Mesenchymal stem cell (in vitro differentiated cells and primary cell): ENCODE measurements at regions not wholly inside any gene's neighbourhood (a gene's known extent, or its start where the extent isn't known, plus 50 kb on each side); places are given as distances from the start of the nearest gene placed in this dataset.

Source experiments
- DNase-seq: peaks from one replicate; pipeline ENCODE4 v3.0.0-alpha.2; 2013
- H2AFZ ChIP-seq: one replicate; pipeline ENCODE4 v1.6.1; 2013; ENCODE audit warnings: low read depth, mild to moderate bottlenecking, control low read depth, inconsistent platforms, low read length, moderate library complexity
- H2AK5ac ChIP-seq: 2 replicates; pipeline ENCODE4 v1.6.1; 2013; ENCODE audit warnings: low read length, moderate library complexity, mild to moderate bottlenecking, inconsistent platforms; ENCODE audit not compliant: severe bottlenecking
- H2BK120ac ChIP-seq: one replicate; pipeline ENCODE4 v1.6.1; 2013; ENCODE audit warnings: low read depth, mild to moderate bottlenecking, inconsistent platforms, low read length, moderate library complexity
- H2BK12ac ChIP-seq, 2 experiments: one replicate each; pipeline ENCODE4 v1.6.1; 2013; ENCODE audit warnings: inconsistent platforms in 2 of 2, low read length in 2 of 2, mild to moderate bottlenecking in 2 of 2, moderate library complexity in 2 of 2, control low read depth in 1 of 2
- H2BK15ac ChIP-seq: one replicate; pipeline ENCODE4 v1.6.1; 2013; ENCODE audit warnings: mild to moderate bottlenecking, low read depth, inconsistent platforms; ENCODE audit not compliant: poor library complexity, severe bottlenecking
- H2BK5ac ChIP-seq: 2 replicates; pipeline ENCODE4 v1.6.1; 2013; ENCODE audit warnings: low read depth, mild to moderate bottlenecking, low read length, control low read depth, inconsistent platforms; ENCODE audit not compliant: poor library complexity, severe bottlenecking
- H3K14ac ChIP-seq, 2 experiments: one replicate each; pipeline ENCODE4 v1.6.1; 2013; ENCODE audit warnings: inconsistent platforms in 2 of 2, low read length in 2 of 2, control low read depth in 1 of 2, mild to moderate bottlenecking in 1 of 2, moderate library complexity in 1 of 2
- H3K18ac ChIP-seq, 2 experiments: one replicate each; pipeline ENCODE4 v1.6.1; 2013; ENCODE audit warnings: inconsistent platforms in 2 of 2, low read length in 2 of 2, control low read depth in 1 of 2, low read depth in 1 of 2, mild to moderate bottlenecking in 1 of 2
- H3K23ac ChIP-seq, 2 experiments: one replicate each; pipeline ENCODE4 v1.6.1; 2013; ENCODE audit warnings: inconsistent platforms in 2 of 2, low read length in 2 of 2, mild to moderate bottlenecking in 2 of 2, moderate library complexity in 2 of 2, control low read depth in 1 of 2
- H3K27ac ChIP-seq: 2 replicates; pipeline ENCODE4 v1.5.1; 2013; ENCODE audit warnings: mild to moderate bottlenecking, moderate library complexity, low read length, control low read depth, inconsistent platforms; ENCODE audit not compliant: poor library complexity, severe bottlenecking
- H3K27me3 ChIP-seq, 2 experiments: 2 replicates each; pipeline versions ENCODE4 v1.6.1 to v1.7.0; 2013; ENCODE audit warnings: low read length in 2 of 2, mild to moderate bottlenecking in 2 of 2, moderate library complexity in 2 of 2, control low read depth in 1 of 2, inconsistent platforms in 1 of 2; ENCODE audit not compliant: control insufficient read depth in 1 of 2, insufficient read depth in 1 of 2
- H3K36me3 ChIP-seq, 2 experiments: 2 replicates each; pipeline versions ENCODE4 v1.6.1 to v1.7.0; 2013; ENCODE audit warnings: low read length in 2 of 2, control low read depth in 1 of 2, inconsistent platforms in 1 of 2, low read depth in 1 of 2, mild to moderate bottlenecking in 1 of 2; ENCODE audit not compliant: insufficient read depth in 2 of 2, control insufficient read depth in 1 of 2
- H3K4ac ChIP-seq, 2 experiments: one replicate each; pipeline ENCODE4 v1.6.1; 2013; ENCODE audit warnings: inconsistent platforms in 2 of 2, low read length in 2 of 2, mild to moderate bottlenecking in 2 of 2, moderate library complexity in 2 of 2, control low read depth in 1 of 2, low read depth in 1 of 2
- H3K4me1 ChIP-seq: 2 replicates; pipeline ENCODE4 v1.6.1; 2013; ENCODE audit warnings: low read depth, low read length, control low read depth; ENCODE audit not compliant: control insufficient read depth, insufficient read depth
- H3K4me2 ChIP-seq: 2 replicates; pipeline ENCODE4 v1.6.1; 2013; ENCODE audit warnings: low read length, mild to moderate bottlenecking, inconsistent platforms; ENCODE audit not compliant: poor library complexity, severe bottlenecking
- H3K4me3 ChIP-seq, 2 experiments: 2 replicates each; pipeline versions ENCODE4 v1.5.1 to v1.7.0; 2013; ENCODE audit warnings: low read length in 2 of 2, mild to moderate bottlenecking in 2 of 2, control low read depth in 1 of 2, low read depth in 1 of 2; ENCODE audit not compliant: insufficient read depth in 1 of 2
- H3K79me1 ChIP-seq: replicated peaks from 2 replicates; pipeline ENCODE4 v1.6.1; 2013; ENCODE audit warnings: mild to moderate bottlenecking, control low read depth, low read length, inconsistent platforms; ENCODE audit not compliant: poor library complexity, severe bottlenecking
- H3K9ac ChIP-seq: 2 replicates; pipeline ENCODE4 v1.7.0; 2013; ENCODE audit warnings: mild to moderate bottlenecking, low read length, moderate library complexity
- H3K9me3 ChIP-seq: 2 replicates; pipeline ENCODE4 v1.7.0; 2013; ENCODE audit warnings: mild to moderate bottlenecking, low read length; ENCODE audit not compliant: control insufficient read depth
- H4K8ac ChIP-seq: one replicate; pipeline ENCODE4 v1.6.1; 2013; ENCODE audit warnings: inconsistent platforms, mild to moderate bottlenecking, low read length, moderate library complexity
- H4K91ac ChIP-seq: one replicate; pipeline ENCODE4 v1.6.1; 2013; ENCODE audit warnings: mild to moderate bottlenecking, low read length, inconsistent platforms
- WGBS: methylation state at CpG from one replicate; pipeline ENCODE4 v1.1.7; 2013; ENCODE audit warnings: mixed read lengths; 5-methylcytosine and 5-hydroxymethylcytosine counted together

- no peak overlapping the region for H4K8ac ChIP-seq
- H3K79me1 ChIP-seq: no peaks in the 10 kb centered on the region
Measured at GRCh38 chr3:28690176-28690575, 341.6 kb upstream of the AZI2 start.

GRCh38 chr3:28698706-28699105 lies 350.1 kb upstream of the AZI2 start:
- H2BK5ac ChIP-seq: no peak overlapping the region
- DNase-seq: no peak
- H2AFZ ChIP-seq: no peak overlapping the region
- H3K36me3 ChIP-seq: no peaks in the 10 kb centered on the region
- H3K9me3 ChIP-seq: no peaks in the 10 kb centered on the region
- no peak overlapping the region for H3K14ac ChIP-seq
- no peak overlapping the region for H2AK5ac ChIP-seq
- H3K4me3 ChIP-seq: no peak overlapping the region
- H2BK120ac ChIP-seq: no peak overlapping the region
- no peak overlapping the region for H2BK15ac ChIP-seq
- no peak overlapping the region for H3K27ac ChIP-seq
- H3K79me1 ChIP-seq: no peaks in the 10 kb centered on the region
- no peak overlapping the region for H2BK12ac ChIP-seq
- 92% methylated on average over 2 of the region's 2 CpGs for WGBS
- no peak overlapping the region for H3K4me2 ChIP-seq
- no peaks in the 10 kb centered on the region for H3K27me3 ChIP-seq
- no peak overlapping the region for H3K18ac ChIP-seq
- no peak overlapping the region for H3K9ac ChIP-seq
- no peak overlapping the region for H3K4ac ChIP-seq
- no peak overlapping the region for H4K91ac ChIP-seq
- H3K4me1 ChIP-seq: no peaks in the 10 kb centered on the region
- H3K23ac ChIP-seq: no peak overlapping the region
- H4K8ac ChIP-seq: no peak overlapping the region

More at GRCh38 chr3:28690176-28690575, 341.6 kb upstream of the AZI2 start:
- Histone ChIP-seq H3K14ac (no peak overlapping the region), H2BK120ac (no peak overlapping the region), H2AK5ac (no peak overlapping the region), H3K23ac (no peak overlapping the region), H3K36me3 (no peaks in the 10 kb centered on the region), H2BK5ac (no peak overlapping the region), H3K4me1 (no peaks in the 10 kb centered on the region), H3K27me3 (no peaks in the 10 kb centered on the region), H3K18ac (no peak overlapping the region), H3K9me3 (no peaks in the 10 kb centered on the region), H3K4ac (no peak overlapping the region), H4K91ac (no peak overlapping the region), H2BK15ac (no peak overlapping the region), H3K9ac (no peak overlapping the region), H3K27ac (no peak overlapping the region), H2AFZ (no peak overlapping the region), H3K4me2 (no peak overlapping the region), H2BK12ac (no peak overlapping the region), H3K4me3 (no peak overlapping the region)
- WGBS: no CpG with 5 or more reads among the region's 2 CpGs
- DNase-seq: peak; percentile 3

GRCh38 chr3:28699283-28699682 lies 350.7 kb upstream of the AZI2 start:
- H3K23ac ChIP-seq: no peak overlapping the region
- no peaks in the 10 kb centered on the region for H3K4me1 ChIP-seq
- no peak overlapping the region for H3K4me2 ChIP-seq
- WGBS: 95% methylated on average over 1 of the region's 2 CpGs
- no peak overlapping the region for H4K91ac ChIP-seq
- H3K18ac ChIP-seq: no peak overlapping the region
- no peaks in the 10 kb centered on the region for H3K79me1 ChIP-seq
- H2AK5ac ChIP-seq: no peak overlapping the region
- no peak for DNase-seq
- H2BK5ac ChIP-seq: no peak overlapping the region
- H4K8ac ChIP-seq: no peak overlapping the region
- no peaks in the 10 kb centered on the region for H3K9me3 ChIP-seq
- H3K14ac ChIP-seq: no peak overlapping the region
- H3K27me3 ChIP-seq: peaks cover 0 to 4% of the 10 kb centered on the region in 2 experiments
- no peak overlapping the region for H3K4me3 ChIP-seq
- H2BK12ac ChIP-seq: no peak overlapping the region
- H3K27ac ChIP-seq: no peak overlapping the region
- H2AFZ ChIP-seq: no peak overlapping the region
- no peak overlapping the region for H2BK15ac ChIP-seq
- no peaks in the 10 kb centered on the region for H3K36me3 ChIP-seq
- H3K4ac ChIP-seq: no peak overlapping the region
- H2BK120ac ChIP-seq: no peak overlapping the region
- no peak overlapping the region for H3K9ac ChIP-seq

GRCh38 chr3:28700728-28701127 lies 352.1 kb upstream of the AZI2 start:
- no peak for DNase-seq
- no peak overlapping the region for H4K8ac ChIP-seq
- H3K27ac ChIP-seq: no peak overlapping the region
- H2BK120ac ChIP-seq: no peak overlapping the region
- H3K9me3 ChIP-seq: no peaks in the 10 kb centered on the region
- no peak overlapping the region for H3K4me3 ChIP-seq
- H3K4me2 ChIP-seq: no peak overlapping the region
- H3K9ac ChIP-seq: no peak overlapping the region
- H3K14ac ChIP-seq: no peak overlapping the region
- no peak overlapping the region for H3K4ac ChIP-seq
- H2BK12ac ChIP-seq: no peak overlapping the region
- no peak overlapping the region for H2AK5ac ChIP-seq
- no peak overlapping the region for H2BK5ac ChIP-seq
- no peak overlapping the region for H2AFZ ChIP-seq
- H3K27me3 ChIP-seq: peaks cover 0 to 12% of the 10 kb centered on the region in 2 experiments
- no peaks in the 10 kb centered on the region for H3K36me3 ChIP-seq
- 90% methylated on average over 5 of the region's 5 CpGs for WGBS
- no peak overlapping the region for H3K18ac ChIP-seq
- H3K4me1 ChIP-seq: no peaks in the 10 kb centered on the region
- no peak overlapping the region for H2BK15ac ChIP-seq
- no peak overlapping the region for H4K91ac ChIP-seq
- H3K23ac ChIP-seq: no peak overlapping the region
- no peaks in the 10 kb centered on the region for H3K79me1 ChIP-seq
